22Rv1 (cell line): ENCODE measurements at regions not wholly inside any gene's neighbourhood (a gene's known extent, or its start where the extent isn't known, plus 50 kb on each side); places are given as distances from the start of the nearest gene placed in this dataset.

Experiments used
- ZFX ChIP-seq: fragments of 450-650 bp; IDR thresholded peaks from 2 replicates; pipeline ENCODE4 v1.6.1; 2017; ENCODE audit warnings: antibody characterized with exemption, borderline replicate concordance
- TF ChIP-seq, protein P1 (sequence below): fragments of 450-650 bp; IDR thresholded peaks from 2 replicates; pipeline ENCODE4 v1.5.1; 2017; ENCODE audit warnings: mild to moderate bottlenecking

DNA sequence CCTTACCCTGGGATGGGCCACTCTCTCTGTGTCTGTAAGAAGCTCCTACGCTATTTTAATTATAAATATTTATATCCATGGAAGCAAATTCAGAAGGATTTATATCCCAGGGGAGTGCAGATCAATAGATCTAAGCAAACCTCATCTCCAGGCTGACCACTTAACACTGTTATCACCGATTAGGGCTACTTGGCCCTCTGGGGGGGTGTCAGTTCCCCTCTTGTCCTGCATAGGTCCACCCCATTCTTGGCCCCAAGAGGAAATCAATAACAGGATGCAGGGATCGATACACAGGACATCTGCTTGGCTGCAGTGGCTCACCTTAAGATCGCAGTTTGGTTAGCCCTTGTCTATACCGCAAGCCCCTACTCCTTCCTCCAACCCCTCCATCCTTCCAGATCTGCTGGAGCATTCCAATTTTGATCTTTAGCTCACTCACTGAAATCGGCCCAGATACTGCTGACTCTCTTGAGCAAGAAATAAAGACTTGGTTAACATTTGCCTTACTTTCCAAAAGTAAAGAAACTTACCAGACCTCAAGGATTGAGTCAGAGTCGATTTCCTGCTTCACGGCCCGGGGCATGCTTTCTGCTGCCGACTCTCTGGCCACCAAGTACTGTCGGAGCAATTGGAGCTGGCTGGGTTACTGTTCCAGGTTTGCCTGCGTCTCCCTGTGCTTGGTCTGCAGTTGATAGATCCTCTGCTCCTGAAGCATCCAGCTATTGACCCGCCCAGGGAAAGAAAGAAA lies 112.3 kb upstream of the PMFBP1 start:
- TF ChIP-seq, protein P1, sequence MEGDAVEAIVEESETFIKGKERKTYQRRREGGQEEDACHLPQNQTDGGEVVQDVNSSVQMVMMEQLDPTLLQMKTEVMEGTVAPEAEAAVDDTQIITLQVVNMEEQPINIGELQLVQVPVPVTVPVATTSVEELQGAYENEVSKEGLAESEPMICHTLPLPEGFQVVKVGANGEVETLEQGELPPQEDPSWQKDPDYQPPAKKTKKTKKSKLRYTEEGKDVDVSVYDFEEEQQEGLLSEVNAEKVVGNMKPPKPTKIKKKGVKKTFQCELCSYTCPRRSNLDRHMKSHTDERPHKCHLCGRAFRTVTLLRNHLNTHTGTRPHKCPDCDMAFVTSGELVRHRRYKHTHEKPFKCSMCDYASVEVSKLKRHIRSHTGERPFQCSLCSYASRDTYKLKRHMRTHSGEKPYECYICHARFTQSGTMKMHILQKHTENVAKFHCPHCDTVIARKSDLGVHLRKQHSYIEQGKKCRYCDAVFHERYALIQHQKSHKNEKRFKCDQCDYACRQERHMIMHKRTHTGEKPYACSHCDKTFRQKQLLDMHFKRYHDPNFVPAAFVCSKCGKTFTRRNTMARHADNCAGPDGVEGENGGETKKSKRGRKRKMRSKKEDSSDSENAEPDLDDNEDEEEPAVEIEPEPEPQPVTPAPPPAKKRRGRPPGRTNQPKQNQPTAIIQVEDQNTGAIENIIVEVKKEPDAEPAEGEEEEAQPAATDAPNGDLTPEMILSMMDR: no peak
- no peak for TF ChIP-seq ZFX
